Central memory CD8-positive, alpha-beta T cell (primary cell): ENCODE measurements at regions not wholly inside any gene's neighbourhood (a gene's known extent, or its start where the extent isn't known, plus 50 kb on each side); places are given as distances from the start of the nearest gene placed in this dataset.

Experiments used
- ATAC-seq: fragments of 150-1000 bp; cut with Tn5 transposase; replicated peaks from 2 replicates; pipeline ENCODE4 v1.10.0; 2022; ENCODE audit warnings: mild to moderate bottlenecking, moderate FRiP score, moderate number of reproducible peaks; ENCODE audit not compliant: poor library complexity, severe bottlenecking; ENCODE audit errors: extremely low read depth
- DNase-seq, 2 donors: peaks; one replicate each; pipeline ENCODE4 v3.0.0; 2021; ENCODE audit warnings: low spot score in 2 of 2
- H3K27ac Mint-ChIP-seq: one replicate; pipeline ENCODE4 v1.8.0; 2022; ENCODE audit warnings: low read depth, mild to moderate bottlenecking, moderate library complexity, mixed read lengths
- H3K27me3 Mint-ChIP-seq: one replicate; pipeline ENCODE4 v1.8.0; 2022; ENCODE audit warnings: mixed read lengths
- H3K36me3 Mint-ChIP-seq: one replicate; pipeline ENCODE4 v1.8.0; 2022; ENCODE audit warnings: mild to moderate bottlenecking, moderate library complexity, mixed read lengths; ENCODE audit not compliant: insufficient read depth
- H3K4me1 Mint-ChIP-seq: one replicate; pipeline ENCODE4 v1.8.0; 2022; ENCODE audit warnings: mixed read lengths
- H3K4me3 Mint-ChIP-seq: one replicate; pipeline ENCODE4 v1.8.0; 2022; ENCODE audit warnings: mild to moderate bottlenecking, moderate library complexity, mixed read lengths
- H3K9me3 Mint-ChIP-seq: one replicate; pipeline ENCODE4 v1.8.0; 2022; ENCODE audit warnings: mixed read lengths

GRCh38 chr7:131122394-131122793, 205.3 kb upstream of the MKLN1 start:
- no peaks in the 10 kb centered on the region for H3K9me3 Mint-ChIP-seq
- H3K36me3 Mint-ChIP-seq = peaks cover 1% of the 10 kb centered on the region
- peak overlapping the region; percentile 12 for H3K27ac Mint-ChIP-seq
- peaks cover 10% of the 10 kb centered on the region for H3K4me1 Mint-ChIP-seq
- ATAC-seq (no peak), DNase-seq (no peak)
- no peaks in the 10 kb centered on the region for H3K27me3 Mint-ChIP-seq
- H3K4me3 Mint-ChIP-seq = no peak overlapping the region

GRCh38 chr7:131124001-131124629, 203.6 kb upstream of the MKLN1 start:
- Mint-ChIP-seq H3K9me3 (no peaks in the 10 kb centered on the region), H3K4me3 (no peak overlapping the region)
- peak; percentile 36 for ATAC-seq

GRCh38 chr7:131124867-131125266, 202.8 kb upstream of the MKLN1 start:
- no peaks in the 10 kb centered on the region for H3K36me3 Mint-ChIP-seq
- no peaks in the 10 kb centered on the region for H3K27me3 Mint-ChIP-seq
- no peak overlapping the region for H3K27ac Mint-ChIP-seq
- H3K4me3 Mint-ChIP-seq = no peak overlapping the region
- ATAC-seq (no peak), DNase-seq (no peak)
- no peaks in the 10 kb centered on the region for H3K9me3 Mint-ChIP-seq
- peaks cover 10% of the 10 kb centered on the region for H3K4me1 Mint-ChIP-seq

More at GRCh38 chr7:131124001-131124629, 203.6 kb upstream of the MKLN1 start:
- Mint-ChIP-seq H3K36me3 (no peaks in the 10 kb centered on the region), H3K4me1 (peaks cover 10% of the 10 kb centered on the region), H3K27me3 (no peaks in the 10 kb centered on the region), H3K27ac (peak overlapping the region; percentile 33)
- no peak for DNase-seq

- Mint-ChIP-seq H3K4me3 (no peak overlapping the region), H3K36me3 (no peaks in the 10 kb centered on the region), H3K9me3 (no peaks in the 10 kb centered on the region), H3K4me1 (no peaks in the 10 kb centered on the region), H3K27ac (no peak overlapping the region), H3K27me3 (no peaks in the 10 kb centered on the region)
- DNase-seq (no peak), ATAC-seq (no peak)
These were observed 197.4 kb upstream of the MKLN1 start for GRCh38 chr7:131130324-131130723.

- ATAC-seq (no peak), DNase-seq (no peak)
- Mint-ChIP-seq H3K9me3 (no peaks in the 10 kb centered on the region), H3K4me1 (no peaks in the 10 kb centered on the region), H3K36me3 (no peaks in the 10 kb centered on the region), H3K27me3 (no peaks in the 10 kb centered on the region), H3K4me3 (no peak overlapping the region), H3K27ac (no peak overlapping the region)
These were observed 196.5 kb upstream of the MKLN1 start for GRCh38 chr7:131131012-131131745.

GRCh38 chr7:131131746-131132431, 195.8 kb upstream of the MKLN1 start:
- Mint-ChIP-seq H3K27ac (no peak overlapping the region), H3K9me3 (no peaks in the 10 kb centered on the region), H3K4me1 (no peaks in the 10 kb centered on the region), H3K4me3 (no peak overlapping the region), H3K27me3 (no peaks in the 10 kb centered on the region), H3K36me3 (no peaks in the 10 kb centered on the region)
- DNase-seq = no peak
- no peak for ATAC-seq

GRCh38 chr7:131139462-131139861, 188.2 kb upstream of the MKLN1 start:
- DNase-seq (no peak), ATAC-seq (no peak)
- Mint-ChIP-seq H3K36me3 (no peaks in the 10 kb centered on the region), H3K4me3 (no peak overlapping the region), H3K4me1 (no peaks in the 10 kb centered on the region), H3K9me3 (no peaks in the 10 kb centered on the region), H3K27me3 (no peaks in the 10 kb centered on the region), H3K27ac (no peak overlapping the region)

- ATAC-seq = no peak
- no peak for DNase-seq
- no peaks in the 10 kb centered on the region for H3K27me3 Mint-ChIP-seq
- no peaks in the 10 kb centered on the region for H3K4me1 Mint-ChIP-seq
- H3K4me3 Mint-ChIP-seq = no peak overlapping the region
- no peaks in the 10 kb centered on the region for H3K36me3 Mint-ChIP-seq
- no peaks in the 10 kb centered on the region for H3K9me3 Mint-ChIP-seq
- H3K27ac Mint-ChIP-seq = no peak overlapping the region
These were observed 186.2 kb upstream of the MKLN1 start for GRCh38 chr7:131141443-131141967.

GRCh38 chr7:131143869-131144268, 183.8 kb upstream of the MKLN1 start:
- DNase-seq = no peak
- no peaks in the 10 kb centered on the region for H3K36me3 Mint-ChIP-seq
- no peaks in the 10 kb centered on the region for H3K9me3 Mint-ChIP-seq
- no peak for ATAC-seq
- no peak overlapping the region for H3K27ac Mint-ChIP-seq
- H3K27me3 Mint-ChIP-seq = no peaks in the 10 kb centered on the region
- H3K4me3 Mint-ChIP-seq = no peak overlapping the region
- H3K4me1 Mint-ChIP-seq = no peaks in the 10 kb centered on the region

- Mint-ChIP-seq H3K36me3 (no peaks in the 10 kb centered on the region), H3K4me1 (no peaks in the 10 kb centered on the region), H3K27ac (no peak overlapping the region), H3K4me3 (no peak overlapping the region), H3K27me3 (no peaks in the 10 kb centered on the region), H3K9me3 (no peaks in the 10 kb centered on the region)
- ATAC-seq (no peak), DNase-seq (no peak)
These were observed 182.7 kb upstream of the MKLN1 start for GRCh38 chr7:131145026-131145425.

- no peaks in the 10 kb centered on the region for H3K27me3 Mint-ChIP-seq
- DNase-seq (no peak), ATAC-seq (no peak)
- H3K4me1 Mint-ChIP-seq = no peaks in the 10 kb centered on the region
- H3K9me3 Mint-ChIP-seq = no peaks in the 10 kb centered on the region
- H3K36me3 Mint-ChIP-seq = no peaks in the 10 kb centered on the region
- H3K27ac Mint-ChIP-seq = no peak overlapping the region
- H3K4me3 Mint-ChIP-seq = no peak overlapping the region
These were observed 181.9 kb upstream of the MKLN1 start for GRCh38 chr7:131145770-131146169.

- Mint-ChIP-seq H3K4me3 (no peak overlapping the region), H3K27me3 (no peaks in the 10 kb centered on the region), H3K27ac (no peak overlapping the region), H3K36me3 (peaks cover 1% of the 10 kb centered on the region), H3K9me3 (no peaks in the 10 kb centered on the region), H3K4me1 (no peaks in the 10 kb centered on the region)
- DNase-seq (no peak), ATAC-seq (no peak)
These were observed 180.1 kb upstream of the MKLN1 start for GRCh38 chr7:131147604-131148003.

GRCh38 chr7:131148258-131148657, 179.4 kb upstream of the MKLN1 start:
- H3K4me1 Mint-ChIP-seq = no peaks in the 10 kb centered on the region
- H3K9me3 Mint-ChIP-seq = no peaks in the 10 kb centered on the region
- H3K4me3 Mint-ChIP-seq = no peak overlapping the region
- DNase-seq (no peak), ATAC-seq (no peak)
- H3K27ac Mint-ChIP-seq = no peak overlapping the region
- H3K27me3 Mint-ChIP-seq = no peaks in the 10 kb centered on the region
- peaks cover 1% of the 10 kb centered on the region for H3K36me3 Mint-ChIP-seq
